ENCODE measurements at regions not wholly inside any gene's neighbourhood (a gene's known extent, or its start where the extent isn't known, plus 50 kb on each side); places are given as distances from the start of the nearest gene placed in this dataset.
"Not testable (repeated sequence)": the region's sequence is repeated elsewhere in the genome, so short reads cannot be mapped to it uniquely, and the experiment has no call there.

DNA sequence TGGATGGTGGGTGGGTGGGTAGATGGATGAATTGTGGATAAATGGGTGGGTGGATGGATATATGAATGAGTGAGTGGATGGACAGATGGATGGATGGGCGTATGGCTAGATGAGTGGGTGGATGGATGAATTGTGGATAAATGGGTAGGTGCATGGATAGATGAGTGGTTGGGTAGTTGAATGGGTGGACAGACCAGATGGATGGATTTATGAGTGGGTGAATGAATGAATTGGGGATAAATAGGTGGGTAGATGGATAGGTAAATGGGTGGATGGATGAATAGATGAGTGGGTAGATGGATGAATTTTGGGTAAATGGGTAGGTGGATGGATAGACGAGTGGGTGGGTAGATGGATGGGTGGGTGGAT is 108.7 kb downstream of the NPIPB11 start:
- not testable (repeated sequence) for H3K9me3 ChIP-seq (ENCODE audit: insufficient read depth, low read length); H2AFZ ChIP-seq (ENCODE audit: low read depth, low read length, severe bottlenecking); H3K27me3 ChIP-seq (ENCODE audit: low read length); H3K27ac ChIP-seq (ENCODE audit: low read depth, low read length); H3K4me3 ChIP-seq (ENCODE audit: insufficient read depth, low read length, poor library complexity, severe bottlenecking); H3K79me2 ChIP-seq (ENCODE audit: insufficient read depth, low read length); H3K9me2 ChIP-seq (replicated peaks; ENCODE audit: insufficient read depth, low read length); H3K9ac ChIP-seq (ENCODE audit: low read length); H3K36me3 ChIP-seq (ENCODE audit: low read length); H3K4me2 ChIP-seq (ENCODE audit: low read depth, low read length, poor library complexity, severe bottlenecking); H4K20me1 ChIP-seq (ENCODE audit: low read depth, low read length); H3F3A ChIP-seq (ENCODE audit: insufficient read depth)

DNA sequence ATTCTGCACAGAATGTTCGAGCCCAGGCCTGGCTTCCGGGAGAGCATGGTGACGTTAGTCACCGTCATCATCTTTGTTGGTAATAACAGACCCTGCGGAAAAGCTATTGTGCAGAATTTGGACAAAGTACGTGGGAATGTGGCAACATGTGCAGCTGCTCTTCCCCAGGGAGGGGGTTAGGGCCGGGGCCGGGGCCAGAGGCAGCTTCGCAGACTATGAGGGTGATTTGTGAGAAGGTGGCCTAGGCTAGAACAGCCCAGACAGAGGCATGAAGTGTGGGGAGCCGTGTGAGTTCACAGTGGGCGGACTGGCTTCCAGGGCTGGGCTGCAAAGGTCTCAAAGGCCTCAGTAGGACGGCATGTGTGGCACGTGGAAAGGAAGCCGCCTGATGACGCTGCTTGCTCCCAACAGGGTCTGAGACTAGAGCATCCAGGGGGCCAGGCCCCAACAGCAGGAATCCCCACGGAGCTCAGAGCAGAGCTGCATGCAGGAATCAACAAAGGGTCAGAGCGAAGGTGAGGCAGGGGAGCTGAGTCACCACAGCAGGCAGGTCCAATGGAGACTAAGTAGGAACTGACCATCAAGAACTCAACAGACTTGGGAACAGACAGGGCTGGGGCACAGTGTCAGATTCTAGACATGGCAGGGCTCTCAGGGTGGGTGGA is 109.2 kb downstream of the NPIPB11 start:
- not testable (repeated sequence) for H3F3A ChIP-seq (ENCODE audit: insufficient read depth); H3K4me2 ChIP-seq (ENCODE audit: low read depth, low read length, poor library complexity, severe bottlenecking); H4K20me1 ChIP-seq (ENCODE audit: low read depth, low read length); H3K79me2 ChIP-seq (ENCODE audit: insufficient read depth, low read length); H3K9ac ChIP-seq (ENCODE audit: low read length); H3K27ac ChIP-seq (ENCODE audit: low read depth, low read length); H2AFZ ChIP-seq (ENCODE audit: low read depth, low read length, severe bottlenecking); H3K9me3 ChIP-seq (ENCODE audit: insufficient read depth, low read length); H3K36me3 ChIP-seq (ENCODE audit: low read length); H3K9me2 ChIP-seq (replicated peaks; ENCODE audit: insufficient read depth, low read length); H3K4me3 ChIP-seq (ENCODE audit: insufficient read depth, low read length, poor library complexity, severe bottlenecking); H3K27me3 ChIP-seq (ENCODE audit: low read length)

DNA sequence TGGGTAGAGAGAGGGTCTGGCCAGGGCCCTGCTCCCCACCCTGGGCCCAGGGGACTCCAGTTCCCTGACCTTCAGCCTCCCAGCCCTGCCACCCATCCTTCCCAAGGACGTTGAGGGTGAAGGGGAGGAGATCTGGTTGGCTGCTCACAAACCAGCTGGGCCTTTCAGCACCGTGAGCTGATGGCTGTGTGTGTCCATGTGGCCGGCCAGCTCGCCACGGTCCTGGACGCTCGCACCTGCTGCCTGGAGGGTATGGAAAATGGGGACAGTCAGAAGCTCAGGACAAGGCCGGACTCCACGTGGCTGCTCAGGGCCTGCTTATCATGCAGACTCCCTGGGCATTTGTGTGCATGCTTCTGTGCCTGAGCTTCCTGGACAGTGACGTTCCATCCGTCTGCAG is 110.3 kb downstream of the NPIPB11 start:
- not testable (repeated sequence) for H3F3A ChIP-seq (ENCODE audit: insufficient read depth)

DNA sequence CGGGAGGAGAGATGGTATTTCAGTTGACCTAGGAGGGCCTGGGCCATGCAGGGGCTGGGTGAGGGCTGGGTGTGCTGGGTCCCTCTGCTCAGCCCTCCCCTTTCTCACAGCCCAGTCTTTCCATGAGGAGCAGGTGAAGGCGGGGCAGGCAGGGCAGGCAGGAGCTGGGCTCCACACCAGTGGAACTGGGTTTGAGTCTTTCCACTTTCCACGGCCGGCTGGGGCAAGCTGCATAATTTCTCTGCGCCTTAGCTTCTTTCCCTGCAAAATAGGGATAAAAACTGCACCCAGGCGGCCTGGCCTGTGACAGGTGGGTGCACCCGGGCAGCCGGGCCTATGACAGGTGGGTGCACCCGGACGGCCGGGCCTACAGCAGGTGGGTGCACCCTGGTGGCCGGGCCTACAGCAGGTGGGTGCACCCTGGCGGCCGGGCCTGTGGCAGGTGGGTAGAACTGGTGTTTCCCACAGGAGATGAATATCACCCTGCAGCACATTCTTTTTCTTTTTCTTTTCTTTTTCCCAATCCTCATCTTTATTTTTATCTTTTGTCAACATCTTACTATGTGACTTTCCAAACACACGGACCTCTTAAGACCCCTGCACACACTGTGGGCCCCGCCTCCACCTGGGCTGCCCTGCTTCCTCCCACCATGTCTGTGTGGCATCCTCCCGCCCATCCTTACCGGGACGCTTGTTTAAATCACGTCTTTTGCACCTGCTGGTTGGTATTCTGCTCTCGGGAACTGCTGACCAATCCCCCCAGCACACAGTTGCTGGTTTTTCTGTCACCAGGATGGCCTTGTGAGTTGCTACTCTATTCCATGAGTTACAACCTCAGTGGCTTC is 111.3 kb downstream of the NPIPB11 start:
- not testable (repeated sequence) for H2AFZ ChIP-seq (ENCODE audit: low read depth, low read length, severe bottlenecking); H3K9me2 ChIP-seq (replicated peaks; ENCODE audit: insufficient read depth, low read length); H3F3A ChIP-seq (ENCODE audit: insufficient read depth); H3K4me2 ChIP-seq (ENCODE audit: low read depth, low read length, poor library complexity, severe bottlenecking); H3K4me3 ChIP-seq (ENCODE audit: insufficient read depth, low read length, poor library complexity, severe bottlenecking); H3K9ac ChIP-seq (ENCODE audit: low read length); H3K36me3 ChIP-seq (ENCODE audit: low read length); H3K9me3 ChIP-seq (ENCODE audit: insufficient read depth, low read length); H3K27ac ChIP-seq (ENCODE audit: low read depth, low read length); H3K27me3 ChIP-seq (ENCODE audit: low read length); H3K79me2 ChIP-seq (ENCODE audit: insufficient read depth, low read length); H4K20me1 ChIP-seq (ENCODE audit: low read depth, low read length)

More for the DNA sequence above, 110.3 kb downstream of the NPIPB11 start:
- H3K9me2 ChIP-seq (replicated peaks; ENCODE audit: insufficient read depth, low read length); H3K27me3 ChIP-seq (ENCODE audit: low read length); H3K4me3 ChIP-seq (ENCODE audit: insufficient read depth, low read length, poor library complexity, severe bottlenecking); H3K9ac ChIP-seq (ENCODE audit: low read length); H4K20me1 ChIP-seq (ENCODE audit: low read depth, low read length); H2AFZ ChIP-seq (ENCODE audit: low read depth, low read length, severe bottlenecking); H3K9me3 ChIP-seq (ENCODE audit: insufficient read depth, low read length); H3K4me2 ChIP-seq (ENCODE audit: low read depth, low read length, poor library complexity, severe bottlenecking); H3K27ac ChIP-seq (ENCODE audit: low read depth, low read length); H3K79me2 ChIP-seq (ENCODE audit: insufficient read depth, low read length); H3K36me3 ChIP-seq (ENCODE audit: low read length): not testable (repeated sequence)

DNA sequence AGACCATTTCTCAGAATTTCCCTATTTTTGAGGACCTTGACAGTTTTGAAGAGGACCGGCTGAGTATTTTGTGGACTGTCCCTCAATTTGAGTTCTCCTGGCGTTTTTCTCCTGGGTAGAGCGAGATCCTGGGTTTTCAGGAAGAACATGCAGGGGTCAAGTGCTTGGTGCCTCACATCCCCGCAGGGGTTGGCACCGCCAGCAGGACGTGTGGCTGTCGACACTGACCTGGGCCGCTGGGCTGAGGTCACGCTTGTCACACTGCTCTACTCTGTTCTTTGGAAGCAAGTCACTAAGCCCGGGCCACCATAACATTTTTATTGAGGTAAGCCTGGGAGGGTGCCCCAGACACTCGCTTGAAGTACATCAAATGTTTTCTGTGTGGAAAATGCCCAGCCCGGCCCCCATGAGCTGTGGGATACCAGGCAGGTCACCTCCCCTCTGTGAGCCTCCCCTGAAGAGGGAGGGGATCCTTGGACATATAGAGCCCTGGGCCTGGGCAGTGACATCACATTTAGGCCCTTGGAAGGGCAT is 112.0 kb downstream of the NPIPB11 start:
- H2AFZ ChIP-seq (ENCODE audit: low read depth, low read length, severe bottlenecking); H3K9me2 ChIP-seq (replicated peaks; ENCODE audit: insufficient read depth, low read length); H3K27ac ChIP-seq (ENCODE audit: low read depth, low read length); H3K4me3 ChIP-seq (ENCODE audit: insufficient read depth, low read length, poor library complexity, severe bottlenecking); H4K20me1 ChIP-seq (ENCODE audit: low read depth, low read length); H3K4me2 ChIP-seq (ENCODE audit: low read depth, low read length, poor library complexity, severe bottlenecking); H3F3A ChIP-seq (ENCODE audit: insufficient read depth); H3K36me3 ChIP-seq (ENCODE audit: low read length); H3K27me3 ChIP-seq (ENCODE audit: low read length); H3K9me3 ChIP-seq (ENCODE audit: insufficient read depth, low read length); H3K79me2 ChIP-seq (ENCODE audit: insufficient read depth, low read length); H3K9ac ChIP-seq (ENCODE audit: low read length): not testable (repeated sequence)

DNA sequence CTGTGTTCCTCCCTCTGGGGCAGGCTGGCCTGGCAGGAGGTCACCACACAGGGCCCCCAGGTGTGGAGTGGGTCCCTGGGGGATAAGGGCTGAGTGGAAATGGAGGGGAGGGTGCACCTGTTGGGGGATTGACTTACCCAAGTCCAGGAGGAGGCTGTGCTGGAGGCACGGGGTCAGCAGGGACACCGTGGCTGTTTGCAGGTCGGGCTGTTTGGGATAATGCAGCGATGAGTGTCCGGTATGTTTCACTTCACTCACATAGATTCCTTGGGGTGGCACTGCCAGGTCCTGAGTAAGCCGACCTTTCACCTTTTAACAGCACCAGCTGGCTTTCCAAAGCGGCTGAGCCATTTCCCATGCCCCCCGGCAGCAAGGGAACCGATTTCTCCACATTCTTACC is 113.0 kb downstream of the NPIPB11 start:
- H3K9me2 ChIP-seq (replicated peaks; ENCODE audit: insufficient read depth, low read length); H3K27me3 ChIP-seq (ENCODE audit: low read length); H3K4me3 ChIP-seq (ENCODE audit: insufficient read depth, low read length, poor library complexity, severe bottlenecking); H3K4me2 ChIP-seq (ENCODE audit: low read depth, low read length, poor library complexity, severe bottlenecking); H2AFZ ChIP-seq (ENCODE audit: low read depth, low read length, severe bottlenecking); H3K36me3 ChIP-seq (ENCODE audit: low read length); H3K27ac ChIP-seq (ENCODE audit: low read depth, low read length); H4K20me1 ChIP-seq (ENCODE audit: low read depth, low read length); H3K9ac ChIP-seq (ENCODE audit: low read length); H3K9me3 ChIP-seq (ENCODE audit: insufficient read depth, low read length); H3K79me2 ChIP-seq (ENCODE audit: insufficient read depth, low read length); H3F3A ChIP-seq (ENCODE audit: insufficient read depth): not testable (repeated sequence)

DNA sequence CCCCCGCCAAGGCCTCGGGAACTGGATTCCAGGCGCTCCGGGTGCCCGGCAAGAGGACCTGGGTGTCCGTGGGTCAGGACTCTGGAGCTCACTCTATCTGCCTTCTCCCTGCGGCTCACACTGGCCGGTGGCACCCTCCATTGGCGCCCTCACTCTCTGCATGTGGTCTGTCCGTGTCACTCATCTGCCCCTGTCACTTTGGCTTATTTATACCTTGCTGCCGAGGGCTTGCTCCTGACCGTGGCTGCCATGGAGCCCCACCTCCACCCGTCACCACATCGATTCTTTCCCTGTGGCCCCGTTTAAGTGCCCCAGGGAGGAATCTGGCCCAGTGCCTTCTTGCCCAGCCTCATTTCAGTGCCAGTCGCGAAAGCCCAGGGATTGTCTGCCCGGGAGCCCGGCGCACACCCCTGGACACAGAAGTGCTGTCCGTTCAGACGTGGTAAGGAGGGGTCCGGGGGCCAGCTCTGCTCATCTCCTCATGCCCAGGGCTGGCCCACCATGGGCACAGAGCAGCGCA is 113.5 kb downstream of the NPIPB11 start:
- H3K9me2 ChIP-seq (replicated peaks; ENCODE audit: insufficient read depth, low read length); H4K20me1 ChIP-seq (ENCODE audit: low read depth, low read length); H3K4me3 ChIP-seq (ENCODE audit: insufficient read depth, low read length, poor library complexity, severe bottlenecking); H3K4me2 ChIP-seq (ENCODE audit: low read depth, low read length, poor library complexity, severe bottlenecking); H2AFZ ChIP-seq (ENCODE audit: low read depth, low read length, severe bottlenecking); H3K27me3 ChIP-seq (ENCODE audit: low read length); H3K36me3 ChIP-seq (ENCODE audit: low read length); H3K79me2 ChIP-seq (ENCODE audit: insufficient read depth, low read length); H3K9me3 ChIP-seq (ENCODE audit: insufficient read depth, low read length); H3F3A ChIP-seq (ENCODE audit: insufficient read depth); H3K9ac ChIP-seq (ENCODE audit: low read length); H3K27ac ChIP-seq (ENCODE audit: low read depth, low read length): not testable (repeated sequence)
